DND-41 (cell line): ENCODE measurements at regions not wholly inside any gene's neighbourhood (a gene's known extent, or its start where the extent isn't known, plus 50 kb on each side); places are given as distances from the start of the nearest gene placed in this dataset.

Source experiments
- ATAC-seq: fragments of 200-7000 bp; cut with Tn5 transposase; 3 replicates; pipeline ENCODE4 v1.9.1; 2021; ENCODE audit warnings: low read depth; ENCODE audit not compliant: insufficient read depth
- DNase-seq: peaks from one replicate; pipeline ENCODE4 v3.0.0-alpha.2; 2020
- H2AFZ ChIP-seq: 2 replicates; pipeline ENCODE4 v1.6.0; 2012; ENCODE audit warnings: low read depth, low read length
- H3K27ac ChIP-seq: 2 replicates; pipeline ENCODE4 v1.5.1; 2012; ENCODE audit warnings: low read length, inconsistent platforms
- H3K27me3 ChIP-seq: fragments of 200-600 bp; sonication (generic); 2 replicates; pipeline ENCODE4 v1.6.0; 2012; ENCODE audit warnings: low read length, mild to moderate bottlenecking, inconsistent platforms; ENCODE audit not compliant: insufficient read depth, poor library complexity
- H3K36me3 ChIP-seq: 2 replicates; pipeline ENCODE4 v1.5.1; 2012; ENCODE audit warnings: low read length, inconsistent platforms; ENCODE audit not compliant: insufficient read depth
- H3K4me1 ChIP-seq: 2 replicates; pipeline ENCODE4 v1.5.1; 2012; ENCODE audit warnings: mild to moderate bottlenecking, low read length; ENCODE audit not compliant: insufficient read depth
- H3K4me2 ChIP-seq: 2 replicates; pipeline ENCODE4 v1.6.0; 2012; ENCODE audit warnings: mild to moderate bottlenecking, moderate library complexity, low read length, inconsistent platforms; ENCODE audit not compliant: insufficient read depth
- H3K4me3 ChIP-seq, 2 experiments: fragments of 200-600 bp in 1 of 2; shearing (Covaris generic) in 1 of 2; 2 replicates each; pipeline ENCODE4 v1.5.1; 2012 to 2016; ENCODE audit warnings: inconsistent platforms in 2 of 2, low read length in 2 of 2, mild to moderate bottlenecking in 2 of 2, low read depth in 1 of 2, moderate library complexity in 1 of 2
- H3K79me2 ChIP-seq: 2 replicates; pipeline ENCODE4 v1.6.0; 2012; ENCODE audit warnings: low read length, inconsistent platforms; ENCODE audit not compliant: insufficient read depth
- H3K9ac ChIP-seq: 2 replicates; pipeline ENCODE4 v1.6.0; 2012; ENCODE audit warnings: low read depth, mild to moderate bottlenecking, inconsistent platforms, low read length, moderate library complexity
- H3K9me3 ChIP-seq: 2 replicates; pipeline ENCODE4 v1.5.1; 2012; ENCODE audit warnings: low read length, moderate library complexity, mild to moderate bottlenecking, inconsistent platforms; ENCODE audit not compliant: insufficient read depth, severe bottlenecking
- H4K20me1 ChIP-seq: 2 replicates; pipeline ENCODE4 v1.6.0; 2012; ENCODE audit warnings: low read length; ENCODE audit not compliant: insufficient read depth
- CTCF ChIP-seq: IDR thresholded peaks from 2 replicates; pipeline ENCODE4 v1.5.1; 2012; ENCODE audit warnings: borderline replicate concordance, low read length, moderate library complexity, mild to moderate bottlenecking; ENCODE audit not compliant: poor library complexity, severe bottlenecking; ENCODE audit errors: extremely low read depth
- EZH2 ChIP-seq: IDR thresholded peaks from 3 replicates; pipeline ENCODE4 v1.6.1; 2012; ENCODE audit warnings: borderline replicate concordance, low read depth, mild to moderate bottlenecking, moderate library complexity, low read length, inconsistent platforms; ENCODE audit not compliant: severe bottlenecking

GRCh38 chr2:146203064-146203624 lies 1641.7 kb upstream of the ACVR2A start:
- H3K79me2 ChIP-seq = no peaks in the 10 kb centered on the region
- H3K4me2 ChIP-seq = no peak overlapping the region
- H3K27me3 ChIP-seq = no peaks in the 10 kb centered on the region
- no peak overlapping the region for H2AFZ ChIP-seq
- DNase-seq = no peak
- H3K36me3 ChIP-seq = no peaks in the 10 kb centered on the region
- H3K4me3 ChIP-seq = no peak overlapping the region
- H3K27ac ChIP-seq = no peak overlapping the region
- no peak overlapping the region for H3K9ac ChIP-seq
- H4K20me1 ChIP-seq = no peaks in the 10 kb centered on the region
- no peaks in the 10 kb centered on the region for H3K9me3 ChIP-seq
- no peaks in the 10 kb centered on the region for H3K4me1 ChIP-seq
- TF ChIP-seq CTCF (no peak), EZH2 (no peak)
- no peak for ATAC-seq

DNA sequence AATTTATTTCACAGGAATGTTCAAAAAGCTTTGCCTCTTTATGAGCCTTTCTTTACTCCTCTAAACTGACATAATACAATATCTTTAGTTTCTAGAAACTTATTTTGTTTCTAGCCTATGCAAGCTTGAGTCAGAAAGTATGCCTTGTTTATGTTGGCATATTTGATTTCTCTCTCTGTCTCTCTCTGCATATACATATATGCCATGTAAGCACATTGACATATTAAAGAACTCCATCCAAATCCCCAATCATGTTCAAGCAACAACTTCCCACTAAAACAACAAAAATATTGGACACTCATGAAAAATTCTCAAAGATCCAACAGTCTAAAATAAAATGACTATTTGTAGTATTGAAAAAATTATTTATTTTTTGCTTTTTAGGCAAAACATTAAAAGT lies 1651.2 kb upstream of the ACVR2A start:
- Histone ChIP-seq H3K9me3 (no peaks in the 10 kb centered on the region), H3K79me2 (no peaks in the 10 kb centered on the region), H3K27me3 (no peaks in the 10 kb centered on the region), H2AFZ (no peak overlapping the region), H3K36me3 (no peaks in the 10 kb centered on the region), H3K9ac (no peak overlapping the region), H3K27ac (no peak overlapping the region), H4K20me1 (no peaks in the 10 kb centered on the region), H3K4me3 (no peak overlapping the region), H3K4me2 (no peak overlapping the region), H3K4me1 (no peaks in the 10 kb centered on the region)
- no peak for DNase-seq
- ATAC-seq = no peak
- no peak for TF ChIP-seq EZH2
- TF ChIP-seq CTCF = no peak

- Histone ChIP-seq H3K27me3 (no peaks in the 10 kb centered on the region), H3K9ac (no peak overlapping the region), H3K36me3 (no peaks in the 10 kb centered on the region), H3K4me2 (no peak overlapping the region), H3K4me1 (no peaks in the 10 kb centered on the region), H2AFZ (no peak overlapping the region), H3K4me3 (no peak overlapping the region), H4K20me1 (no peaks in the 10 kb centered on the region), H3K79me2 (no peaks in the 10 kb centered on the region), H3K27ac (no peak overlapping the region), H3K9me3 (no peaks in the 10 kb centered on the region)
- ATAC-seq (no peak), DNase-seq (no peak)
- TF ChIP-seq CTCF (no peak), EZH2 (no peak)
These were observed 1655.3 kb upstream of the ACVR2A start for GRCh38 chr2:146189541-146189940.

- no peak overlapping the region for H3K9ac ChIP-seq
- no peak for TF ChIP-seq CTCF
- TF ChIP-seq EZH2 = no peak
These were observed 1654.0 kb upstream of the ZEB2 start for GRCh38 chr2:146173934-146174333.

More at GRCh38 chr2:146173934-146174333, 1654.0 kb upstream of the ZEB2 start:
- Histone ChIP-seq H2AFZ (no peak overlapping the region), H4K20me1 (no peaks in the 10 kb centered on the region), H3K4me3 (no peak overlapping the region), H3K27me3 (no peaks in the 10 kb centered on the region), H3K4me1 (no peaks in the 10 kb centered on the region), H3K9me3 (no peaks in the 10 kb centered on the region), H3K27ac (no peak overlapping the region), H3K79me2 (no peaks in the 10 kb centered on the region), H3K36me3 (no peaks in the 10 kb centered on the region), H3K4me2 (no peak overlapping the region)
- ATAC-seq (no peak), DNase-seq (no peak)
